ENCODE measurements at regions not wholly inside any gene's neighbourhood (a gene's known extent, or its start where the extent isn't known, plus 50 kb on each side); places are given as distances from the start of the nearest gene placed in this dataset.

- no peak for DNase-seq
Measured at GRCh38 chr11:13062115-13062514, 53.0 kb downstream of the RASSF10 start.

DNA sequence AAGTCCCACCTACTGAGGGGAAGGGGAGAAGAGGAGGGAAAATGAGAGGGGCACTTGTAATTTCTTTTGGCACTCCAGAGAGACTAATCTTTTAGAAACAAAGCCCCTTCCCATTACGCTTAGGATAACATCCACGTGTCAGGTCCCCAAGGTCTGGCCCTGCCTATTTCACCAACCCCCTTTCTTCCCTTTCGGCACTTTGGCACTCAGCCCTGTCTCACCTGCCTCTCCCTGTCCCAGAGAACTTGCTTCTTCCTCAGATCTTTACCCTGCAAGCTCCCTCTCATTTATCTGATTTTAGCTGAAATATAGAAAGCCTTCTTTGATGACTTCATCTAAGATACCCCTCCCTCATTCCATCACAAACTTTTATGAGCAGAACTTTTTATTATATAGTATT, 55.5 kb downstream of the RASSF10 start:
- no peak for DNase-seq

DNA sequence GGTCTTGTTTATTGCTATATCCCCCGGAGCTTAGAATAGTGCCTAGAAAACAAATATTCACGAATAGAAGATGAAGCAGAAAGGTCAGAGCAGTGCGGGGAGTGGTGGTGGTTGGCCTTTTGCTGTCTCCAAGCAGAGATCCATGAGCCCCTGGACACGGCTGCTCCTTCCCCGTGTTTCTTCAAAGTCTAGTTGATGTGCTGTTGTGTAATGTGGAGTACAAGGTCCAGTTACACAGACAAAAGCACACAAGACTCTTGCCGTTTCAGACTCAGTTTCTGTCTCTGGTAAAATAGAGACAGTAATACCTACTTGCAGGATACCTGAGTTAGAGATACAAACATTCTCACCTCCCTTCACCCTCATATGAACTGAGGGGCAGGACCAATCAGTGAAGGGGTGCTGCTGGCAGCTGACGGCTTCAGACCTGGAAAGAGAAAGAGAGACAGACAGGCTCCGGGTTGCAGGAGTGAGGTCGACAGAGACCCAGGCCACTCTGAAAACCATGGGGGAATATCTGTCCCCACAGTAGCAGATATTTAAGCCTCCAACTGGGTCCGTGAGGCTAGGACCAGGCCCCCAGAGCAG, 56.2 kb downstream of the RASSF10 start:
- DNase-seq = no peak

DNA sequence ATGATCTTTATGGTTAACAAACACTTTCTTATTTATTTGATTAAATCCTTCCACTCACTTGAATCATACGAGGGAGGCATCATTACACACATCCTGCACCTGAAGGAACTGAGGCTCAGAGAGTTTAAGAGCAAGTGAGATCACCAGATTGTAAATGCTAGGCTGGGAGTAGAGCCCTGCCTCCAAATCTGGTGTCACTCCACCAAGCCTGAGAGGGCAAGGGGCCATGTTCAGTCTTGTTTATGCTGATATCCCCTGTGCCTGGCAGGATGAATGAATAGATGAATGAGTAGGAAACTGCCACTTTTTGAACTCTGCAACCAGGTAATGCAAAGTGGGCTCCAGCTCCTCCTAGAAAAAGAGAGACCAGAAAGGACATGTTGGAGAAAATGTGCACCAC, 59.1 kb downstream of the RASSF10 start:
- no peak for DNase-seq

- no peak for DNase-seq
Measured at GRCh38 chr11:13073119-13073981, 64.2 kb downstream of the RASSF10 start.

DNA sequence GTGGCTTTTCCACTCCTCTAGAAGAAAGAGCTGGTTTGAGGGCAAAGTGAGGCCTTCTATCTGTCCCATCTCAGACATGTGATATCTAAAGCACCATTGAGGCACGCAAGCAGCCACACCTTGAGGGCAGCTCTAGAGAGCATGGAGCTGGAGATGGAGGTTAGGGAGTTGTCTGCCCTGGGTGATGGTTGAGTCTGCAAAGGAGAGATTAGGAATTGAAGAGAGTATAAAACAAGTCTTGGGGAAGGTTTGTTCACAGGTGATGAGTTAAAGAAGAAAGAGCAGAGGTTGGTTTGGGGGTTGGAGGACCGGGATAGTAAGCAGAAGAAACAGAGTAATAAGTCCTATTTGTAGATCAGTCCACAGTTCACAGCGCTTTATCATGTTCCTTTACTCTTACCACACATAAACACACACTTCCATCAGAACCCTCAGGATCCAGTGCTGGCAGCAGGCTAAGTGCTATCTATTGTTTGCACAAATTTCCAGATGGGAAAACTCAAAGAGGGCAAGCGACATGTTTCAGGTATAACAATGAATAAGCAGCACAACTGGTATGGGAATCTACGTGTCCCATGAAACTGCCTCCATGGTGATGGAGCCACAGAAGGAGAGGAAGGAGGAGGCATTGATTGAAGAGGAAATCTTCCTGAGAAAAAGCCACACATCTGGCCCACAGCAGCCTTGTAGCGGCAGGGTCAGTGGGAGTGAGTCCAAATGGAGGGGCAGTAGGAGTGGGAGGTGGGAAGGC, 65.8 kb downstream of the RASSF10 start:
- no peak for DNase-seq

GRCh38 chr11:13076961-13077360, 67.8 kb downstream of the RASSF10 start:
- no peak for DNase-seq

GRCh38 chr11:13080861-13081260, 71.7 kb downstream of the RASSF10 start:
- DNase-seq = no peak

GRCh38 chr11:13082588-13082987, 73.5 kb downstream of the RASSF10 start:
- no peak for DNase-seq

DNA sequence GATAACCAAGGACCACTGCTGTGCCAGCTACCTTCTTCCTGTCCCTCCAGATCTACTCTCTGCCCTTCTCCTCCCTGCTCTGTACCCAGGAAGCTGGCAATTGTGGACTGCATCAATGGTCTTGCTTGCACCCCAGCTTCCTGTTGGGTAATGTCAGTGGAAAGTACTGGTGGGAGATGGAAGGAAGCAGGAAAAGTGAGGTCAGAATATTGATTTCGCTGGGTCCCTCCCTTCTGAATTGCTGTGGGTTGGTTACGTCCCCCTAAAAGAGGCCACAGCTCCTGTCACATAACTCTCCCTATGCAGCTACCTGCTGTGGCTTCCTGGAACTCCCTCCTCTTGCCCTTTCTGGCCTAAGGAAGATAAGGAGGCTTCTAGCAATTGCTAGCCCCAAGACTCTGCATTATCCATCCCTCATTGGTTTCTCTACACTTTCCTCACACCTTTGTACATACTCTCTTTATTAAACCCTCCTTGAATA, 81.2 kb downstream of the RASSF10 start:
- no peak for DNase-seq

DNA sequence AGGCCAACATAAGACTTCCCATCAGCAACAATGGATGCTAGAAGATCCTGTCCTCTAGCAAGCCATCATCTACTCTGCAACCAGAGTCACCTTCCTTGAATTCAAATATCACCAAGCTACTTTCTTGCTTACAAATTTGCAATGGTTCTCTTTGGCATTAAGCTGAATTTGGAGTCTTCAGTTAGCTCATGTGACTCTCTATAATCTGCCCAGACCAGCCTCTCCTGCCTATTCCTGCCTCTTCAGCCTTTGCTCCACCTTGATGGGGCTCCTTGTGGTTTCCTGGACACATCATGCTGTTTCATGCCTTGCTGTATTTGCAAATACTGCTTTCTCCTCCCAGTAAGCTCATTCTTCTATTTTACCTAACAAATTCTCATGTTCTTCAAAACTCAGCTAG, 82.3 kb downstream of the RASSF10 start:
- no peak for DNase-seq

DNA sequence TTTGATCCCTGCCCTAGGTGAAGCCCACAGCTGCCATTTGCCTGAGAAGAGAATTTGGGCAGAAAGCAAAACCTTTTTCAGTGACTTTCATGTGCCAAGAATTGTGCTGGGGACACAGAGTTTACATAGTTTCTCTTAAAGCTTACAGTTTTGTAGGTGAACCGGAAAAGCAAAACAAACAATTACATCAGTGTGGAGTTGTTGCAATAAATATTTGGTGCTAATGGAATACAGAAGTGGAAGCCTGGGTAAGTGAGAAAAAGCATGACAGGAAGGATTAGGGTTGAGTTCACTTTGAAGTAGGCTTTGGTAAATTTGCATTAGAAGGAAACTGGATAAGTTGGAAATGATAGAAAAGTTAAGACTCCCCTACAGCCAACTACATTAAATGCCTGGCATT, 82.7 kb downstream of the RASSF10 start:
- no peak for DNase-seq

- DNase-seq = no peak
Measured at GRCh38 chr11:13094930-13095687, 86.0 kb downstream of the RASSF10 start.

DNA sequence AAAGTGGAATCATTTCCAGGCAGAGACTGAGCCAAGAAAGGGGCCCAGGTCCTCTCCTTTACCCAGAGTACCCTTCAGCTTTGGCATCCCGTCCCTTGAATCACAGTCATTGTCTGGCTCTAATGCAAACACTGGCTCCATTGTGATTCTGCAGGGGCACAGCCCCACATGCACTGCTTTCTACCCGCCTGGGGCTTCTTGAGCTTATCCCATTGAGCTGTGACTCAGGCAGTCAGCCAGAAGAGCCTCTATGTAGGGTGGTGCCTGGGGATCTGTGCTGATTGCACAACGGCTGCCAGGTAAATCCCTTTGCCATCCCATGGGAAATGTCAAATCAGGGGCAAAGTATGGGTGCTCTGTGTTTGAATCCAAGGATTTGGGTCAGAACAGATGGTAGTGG, 88.9 kb downstream of the RASSF10 start:
- no peak for DNase-seq

DNA sequence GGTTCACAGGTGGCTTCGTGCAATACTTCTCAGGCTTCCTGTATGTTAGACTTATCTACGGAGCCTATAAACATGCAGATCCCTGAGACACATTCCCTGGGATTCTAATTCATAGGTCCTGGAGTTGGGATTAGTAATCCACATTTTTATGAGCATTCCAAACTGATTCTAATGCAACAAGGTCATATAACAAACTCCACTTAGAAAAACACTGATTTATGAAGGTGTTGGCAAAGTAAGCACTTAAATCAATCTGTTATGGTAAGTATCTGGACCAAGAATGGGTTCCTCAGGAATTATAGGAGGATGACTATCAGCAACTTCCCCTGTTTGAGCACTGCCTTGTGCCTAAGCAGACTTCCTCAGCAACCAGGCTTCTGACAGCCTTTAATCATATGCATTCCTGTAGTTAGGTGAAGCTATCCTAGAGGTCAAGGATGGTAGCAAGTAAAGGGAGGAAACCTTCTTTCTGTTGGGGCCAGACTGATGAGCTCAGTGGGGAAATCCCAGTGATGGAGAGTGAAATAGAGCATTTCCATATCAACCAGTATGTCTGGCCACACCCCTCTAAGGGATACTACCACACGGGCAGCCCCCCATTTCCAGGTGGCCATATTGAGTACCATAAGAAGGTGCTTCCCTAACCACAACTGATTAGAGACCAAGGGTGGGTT, 89.6 kb downstream of the RASSF10 start:
- DNase-seq = no peak

DNA sequence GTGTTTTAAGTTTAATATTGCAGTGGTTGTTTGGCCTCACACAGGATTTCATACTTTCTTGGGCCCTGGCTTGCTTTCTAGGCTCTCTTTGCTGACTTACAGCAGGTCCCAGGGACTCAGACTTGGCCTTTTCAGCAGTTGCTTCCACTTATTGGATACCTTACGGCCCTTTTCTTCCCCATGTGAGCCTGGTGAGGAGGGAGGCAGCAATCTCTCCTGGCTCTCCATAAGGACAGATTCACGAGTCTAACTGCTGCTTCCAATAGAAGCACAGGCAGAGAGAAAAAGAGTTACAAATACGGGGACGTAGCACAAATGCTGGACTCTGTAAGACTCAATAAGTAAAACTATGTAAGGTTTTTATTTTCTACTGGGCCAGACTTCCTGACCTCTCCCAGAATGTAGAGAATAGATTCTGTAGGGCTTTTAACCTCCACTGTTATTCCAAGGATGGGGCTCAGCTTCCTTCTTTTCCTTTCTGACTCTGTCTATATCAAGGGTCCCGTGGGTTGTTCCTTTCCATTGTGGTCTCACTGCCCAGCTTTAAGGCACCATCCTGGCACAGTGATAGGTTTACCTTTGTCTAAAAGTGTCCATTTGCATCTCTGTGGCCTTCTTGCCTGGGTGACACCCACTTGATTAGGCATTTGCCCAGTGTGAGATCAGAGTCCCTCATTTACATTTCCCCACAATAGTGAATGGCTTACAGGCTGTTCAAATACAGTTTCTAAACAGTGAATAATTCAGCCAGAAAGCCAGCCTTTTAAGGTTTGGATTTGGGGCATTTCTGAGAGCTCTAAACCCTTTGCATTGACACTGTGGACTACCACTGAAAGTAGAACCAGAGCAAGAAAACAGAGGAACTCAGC, 92.8 kb downstream of the RASSF10 start:
- no peak for DNase-seq

DNA sequence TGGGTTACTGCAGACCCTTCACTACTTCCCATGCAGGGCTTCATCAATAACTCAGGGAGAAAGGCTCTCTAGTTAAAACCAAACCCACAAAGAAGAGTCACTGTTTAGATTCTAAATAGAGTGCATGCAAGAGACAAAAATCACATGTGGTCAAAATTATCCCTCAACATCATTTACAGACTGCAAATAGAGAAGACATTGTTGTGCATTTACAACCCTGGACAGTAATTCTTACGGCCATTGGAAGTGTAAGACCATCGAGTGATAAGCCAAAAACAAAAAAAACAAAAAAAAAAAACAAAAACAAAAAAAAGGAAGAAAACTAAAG, 93.4 kb downstream of the RASSF10 start:
- no peak for DNase-seq

GRCh38 chr11:13102865-13103539, 93.9 kb downstream of the RASSF10 start:
- DNase-seq = no peak

- DNase-seq = no peak
Measured at GRCh38 chr11:13103962-13104554, 94.9 kb downstream of the RASSF10 start.

DNA sequence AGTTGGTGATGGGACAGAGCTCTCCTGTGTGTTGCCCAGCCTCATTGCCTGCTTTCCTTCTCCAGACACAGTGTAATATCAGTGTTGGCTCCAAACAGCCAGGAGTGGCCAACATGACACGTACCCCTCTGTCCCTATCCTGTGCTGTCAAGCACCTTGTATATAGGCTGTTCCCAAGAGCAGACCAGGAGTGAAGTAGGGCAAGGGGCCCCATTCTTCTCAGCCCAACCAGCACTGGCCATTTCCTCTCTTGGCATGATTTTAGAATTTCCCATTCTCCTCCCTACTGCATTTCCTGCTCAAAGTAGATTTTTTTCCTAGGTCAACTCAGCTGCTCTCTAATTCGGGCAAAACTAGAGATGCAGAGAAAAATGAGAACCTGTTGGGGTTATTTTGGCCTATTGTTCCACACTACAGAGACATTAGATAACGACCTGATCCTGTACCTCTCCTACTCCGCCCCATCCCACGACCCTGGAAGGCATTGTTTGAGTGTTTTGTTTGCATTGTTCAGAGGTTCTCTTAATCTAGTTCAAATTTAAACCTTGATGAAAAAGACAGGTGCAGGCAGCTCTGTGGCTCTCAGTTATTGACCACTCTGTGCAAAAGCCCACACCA, 95.6 kb downstream of the RASSF10 start:
- DNase-seq = no peak

Measured in activated CD4-positive, alpha-beta T cell treated with anti-CD3 and anti-CD28 coated beads, Interleukin-2, amount 50 U/mL, for 4 hours (primary cell).